Tibial artery (tissue), 4 donors: ENCODE measurements at regions not wholly inside any gene's neighbourhood (a gene's known extent, or its start where the extent isn't known, plus 50 kb on each side); places are given as distances from the start of the nearest gene placed in this dataset.

Source experiments
- DNase-seq, 2 donors: peaks; one replicate each; pipeline ENCODE4 v3.0.0-alpha.2; 2019
- H3K27ac ChIP-seq, 2 donors: fragments of 200-600 bp; sonication (generic) in 1 of 2; 1 replicate in 1 of 2; 2 replicates in 1 of 2; pipeline ENCODE4 v1.5.1; 2018 to 2019; ENCODE audit warnings: mild to moderate bottlenecking in 1 of 2
- H3K27me3 ChIP-seq, 2 donors: fragments of 200-600 bp; sonication (generic) in 1 of 2; one replicate each; pipeline versions ENCODE4 v1.5.1 to v1.6.0; 2016 to 2019
- H3K36me3 ChIP-seq, 3 donors: fragments of 200-600 bp; sonication (generic) in 2 of 3; one replicate each; pipeline ENCODE4 v1.5.1; 2016 to 2019; ENCODE audit warnings: mild to moderate bottlenecking in 2 of 3
- H3K4me1 ChIP-seq, 4 donors: fragments of 200-600 bp; sonication (generic) in 2 of 4; 1 replicate in 3 of 4; 2 replicates in 1 of 4; pipeline ENCODE4 v1.5.1; 2016 to 2019
- H3K4me3 ChIP-seq, 2 donors: fragments of 200-600 bp; sonication (generic) in 1 of 2; 1 replicate in 1 of 2; 2 replicates in 1 of 2; pipeline ENCODE4 v1.5.1; 2018 to 2019; ENCODE audit warnings: mild to moderate bottlenecking in 2 of 2
- H3K9me3 ChIP-seq, 3 donors: fragments of 200-600 bp; sonication (generic) in 1 of 3; one replicate each; pipeline ENCODE4 v1.5.1; 2016 to 2019
- CTCF ChIP-seq, 2 experiments: fragments of 200-600 bp in 1 of 2; fragments of 450-650 bp in 1 of 2; IDR thresholded peaks; one replicate each; pipeline ENCODE4 v1.5.1; 2017 to 2019; ENCODE audit warnings: antibody characterized with exemption in 2 of 2, mild to moderate bottlenecking in 1 of 2, moderate library complexity in 1 of 2
- intact Hi-C: fragments of 100-400 bp; cut with DNase I; formaldehyde crosslinking; loops from one replicate; pipeline ENCODE4 v1.15.0; 2023; ENCODE audit warnings: low total_unique reads

DNA sequence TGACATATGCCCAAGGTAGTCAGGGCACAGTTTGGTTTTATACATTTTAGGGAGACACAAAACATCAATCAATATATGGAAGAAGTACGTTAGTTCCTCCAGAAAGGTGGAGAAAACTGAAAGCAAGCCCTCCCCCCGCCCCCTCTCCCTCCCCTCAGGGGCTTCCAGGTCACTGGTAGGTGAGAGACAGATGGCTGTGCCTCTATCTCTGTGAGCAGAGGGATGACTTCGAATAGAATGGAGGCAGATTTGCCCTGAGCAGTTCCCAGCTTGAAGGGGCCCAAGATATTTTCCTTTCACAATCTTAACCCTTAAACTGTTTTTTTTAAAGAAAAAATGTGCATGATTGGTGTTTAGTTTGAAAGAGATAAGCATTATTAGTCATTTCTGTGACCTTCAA lies 114.0 kb downstream of the PCDH10 start:
- H3K4me1 ChIP-seq: no peaks in the 10 kb centered on the region
- intact Hi-C loops: no loop called here
- H3K27me3 ChIP-seq: no peaks in the 10 kb centered on the region
- no peak overlapping the region for H3K27ac ChIP-seq
- no peak for TF ChIP-seq CTCF (IDR thresholded peaks at IDR 0.05)
- H3K9me3 ChIP-seq: no peaks in the 10 kb centered on the region
- H3K36me3 ChIP-seq: no peaks in the 10 kb centered on the region
- no peak overlapping the region for H3K4me3 ChIP-seq
- no peak for DNase-seq

DNA sequence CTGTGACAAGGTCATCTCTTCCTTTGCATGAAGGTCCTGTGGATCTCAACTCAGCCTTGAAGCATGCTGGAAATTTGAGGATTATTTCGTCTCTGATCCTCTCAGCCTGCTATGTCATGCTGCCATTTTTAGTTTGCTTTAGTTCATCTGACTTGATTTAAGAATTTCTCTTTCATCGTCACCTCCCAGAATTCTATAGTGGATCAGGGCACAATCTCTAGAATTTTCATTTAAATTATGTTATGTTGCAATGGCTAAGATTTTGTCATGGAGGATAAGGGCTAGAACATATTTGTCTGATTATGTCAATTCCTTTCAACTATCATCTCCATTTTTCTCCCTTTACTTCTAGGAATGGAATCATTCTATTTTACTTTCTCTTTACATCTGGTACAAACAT lies 98.8 kb downstream of the PCDH10 start:
- H3K27me3 ChIP-seq: no peaks in the 10 kb centered on the region
- H3K4me1 ChIP-seq: no peaks in the 10 kb centered on the region
- no peak overlapping the region for H3K27ac ChIP-seq
- H3K4me3 ChIP-seq: no peak overlapping the region
- DNase-seq: no peak
- no peak for TF ChIP-seq CTCF (IDR thresholded peaks at IDR 0.05)
- intact Hi-C loops: no loop called here
- H3K9me3 ChIP-seq: no peaks in the 10 kb centered on the region
- no peaks in the 10 kb centered on the region for H3K36me3 ChIP-seq

- intact Hi-C loops: no loop called here
- TF ChIP-seq CTCF (IDR thresholded peaks at IDR 0.05): no peak
- H3K36me3 ChIP-seq: no peaks in the 10 kb centered on the region
- H3K27ac ChIP-seq: no peak overlapping the region
- H3K4me1 ChIP-seq: no peaks in the 10 kb centered on the region
- H3K4me3 ChIP-seq: no peak overlapping the region
- no peaks in the 10 kb centered on the region for H3K27me3 ChIP-seq
- no peaks in the 10 kb centered on the region for H3K9me3 ChIP-seq
- no peak for DNase-seq
Observed at GRCh38 chr4:133245226-133245625, 96.1 kb downstream of the PCDH10 start.
